HG03442 (cell line): ENCODE measurements at regions not wholly inside any gene's neighbourhood (a gene's known extent, or its start where the extent isn't known, plus 50 kb on each side); places are given as distances from the start of the nearest gene placed in this dataset.

Experiments
- ATAC-seq: cut with Tn5 transposase; IDR thresholded peaks from one replicate; pipeline ENCODE4 v1.9.1; 2021; ENCODE audit warnings: mild to moderate bottlenecking, moderate library complexity; ENCODE audit not compliant: unreplicated experiment

GRCh38 chr13:107360010-107360409 lies 792.1 kb upstream of the ARGLU1 start:
- ATAC-seq = no peak

DNA sequence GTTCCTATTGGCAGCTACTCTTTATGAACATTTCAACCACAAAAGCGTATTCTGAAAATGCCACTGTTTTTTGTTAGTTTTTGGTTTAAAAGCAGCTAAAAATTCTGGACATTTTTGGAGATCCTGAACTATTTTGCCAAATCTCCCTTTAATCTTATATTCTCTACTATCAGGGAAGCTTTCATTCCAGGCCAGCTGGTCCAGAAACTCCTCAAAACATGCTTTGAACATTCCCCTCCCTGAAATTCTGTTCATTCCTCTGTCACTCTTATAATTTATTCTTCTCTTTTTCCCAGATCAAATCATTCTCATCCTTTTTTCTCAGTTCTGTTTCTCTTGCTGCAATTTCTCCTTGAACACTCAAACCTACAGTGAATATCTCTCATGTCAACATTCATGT lies 790.9 kb upstream of the ARGLU1 start:
- ATAC-seq = no peak

DNA sequence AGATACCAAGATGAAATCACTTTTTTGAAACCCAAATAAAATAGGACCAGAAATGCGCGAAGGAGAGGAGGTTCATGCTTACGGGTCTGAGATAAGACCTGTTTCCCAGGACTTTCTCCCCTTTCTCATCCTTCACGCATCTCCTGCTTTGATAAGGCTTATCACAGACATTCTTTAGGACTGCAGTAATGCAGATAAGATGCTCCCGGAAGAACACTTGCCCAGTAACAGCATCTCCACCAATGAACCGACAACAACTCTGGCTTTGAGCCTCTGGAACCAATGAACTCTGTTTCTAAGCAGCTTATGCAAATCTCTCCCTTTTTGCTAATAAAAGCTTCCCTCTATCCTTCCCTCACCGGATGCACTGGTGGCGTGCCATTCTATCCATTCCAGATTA lies 783.4 kb upstream of the ARGLU1 start:
- ATAC-seq = no peak

DNA sequence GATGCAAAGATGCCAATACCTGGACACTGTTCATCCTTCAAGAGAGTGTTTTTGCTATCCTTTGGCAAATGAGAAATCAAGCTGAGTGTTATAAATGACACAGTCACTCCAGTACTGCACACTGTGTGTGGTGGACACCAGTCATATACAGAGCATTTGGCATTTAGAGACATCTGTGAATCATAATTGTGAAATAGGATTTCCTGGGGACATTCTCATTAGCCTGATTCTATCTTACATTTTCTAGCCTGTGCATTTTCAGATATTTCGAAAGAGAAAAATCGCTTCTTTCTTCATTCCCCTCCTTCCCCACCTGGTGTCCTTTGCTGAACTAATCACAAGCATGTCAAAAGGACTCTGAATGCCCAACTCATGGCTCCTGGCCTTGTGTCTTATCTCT lies 781.0 kb upstream of the ARGLU1 start:
- ATAC-seq = no peak

- ATAC-seq = no peak
These were observed 780.5 kb upstream of the ARGLU1 start for GRCh38 chr13:107348471-107348870.

DNA sequence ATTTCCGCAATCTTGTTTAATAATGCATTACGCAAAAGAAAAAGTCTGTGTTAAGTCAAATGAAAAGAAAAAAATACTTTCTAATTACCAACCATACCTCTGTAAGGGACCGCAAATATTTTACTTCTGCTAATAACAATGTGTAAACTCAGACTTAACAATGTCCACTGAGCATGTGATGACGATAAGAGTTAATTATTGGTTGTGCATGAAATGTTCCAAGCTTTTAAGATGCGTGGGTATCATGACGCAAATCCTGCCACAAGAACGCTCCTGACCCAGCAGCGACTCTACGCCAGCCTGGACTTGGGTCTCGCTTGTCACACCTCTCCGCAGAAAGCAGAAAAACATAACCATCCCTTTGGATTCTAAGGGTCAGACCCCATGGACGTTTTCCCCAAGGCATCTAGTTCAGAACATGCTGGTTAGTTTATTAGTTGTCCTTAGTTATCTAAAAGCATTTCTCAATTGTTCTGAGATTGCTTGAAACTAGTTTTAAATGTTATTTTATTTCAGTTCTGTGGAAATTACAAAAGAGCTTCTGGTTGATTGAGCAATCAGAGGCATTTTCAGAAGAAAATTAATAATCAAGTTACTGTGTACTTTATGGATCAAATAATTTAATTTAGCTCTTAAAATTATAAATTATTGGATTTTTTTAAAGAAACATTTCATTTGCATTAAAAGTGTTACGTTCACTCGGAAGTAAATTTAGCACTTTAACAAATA lies 779.9 kb upstream of the ARGLU1 start:
- ATAC-seq = no peak

DNA sequence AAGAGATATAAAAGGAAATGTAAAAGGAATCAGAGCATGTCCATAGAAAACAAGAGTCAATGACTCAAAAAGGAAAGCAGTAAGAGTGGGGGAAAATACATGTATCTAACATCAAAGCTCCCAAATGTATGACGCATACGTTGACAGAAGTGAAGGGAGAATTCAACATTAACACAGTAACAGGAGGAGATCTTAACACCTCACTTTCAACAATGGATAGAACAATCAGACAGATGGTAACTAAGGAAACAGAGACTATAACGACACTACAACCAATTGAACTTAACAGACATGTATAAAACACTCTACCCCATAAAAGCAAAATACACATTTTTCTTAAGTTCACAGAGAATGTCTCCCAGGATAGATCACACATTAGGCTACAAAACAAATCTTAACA lies 774.8 kb upstream of the ARGLU1 start:
- ATAC-seq = no peak

- ATAC-seq = no peak
These were observed 771.3 kb upstream of the ARGLU1 start for GRCh38 chr13:107339209-107339608.

- no peak for ATAC-seq
These were observed 764.3 kb upstream of the ARGLU1 start for GRCh38 chr13:107332188-107332587.

GRCh38 chr13:107331359-107331758 lies 763.4 kb upstream of the ARGLU1 start:
- no peak for ATAC-seq

GRCh38 chr13:107330484-107330883 lies 762.5 kb upstream of the ARGLU1 start:
- ATAC-seq = no peak

- no peak for ATAC-seq
These were observed 762.1 kb upstream of the ARGLU1 start for GRCh38 chr13:107329991-107330390.

GRCh38 chr13:107324416-107325204 lies 756.7 kb upstream of the ARGLU1 start:
- ATAC-seq = no peak

- no peak for ATAC-seq
These were observed 754.3 kb upstream of the ARGLU1 start for GRCh38 chr13:107322228-107322627.

- no peak for ATAC-seq
These were observed 737.2 kb upstream of the ARGLU1 start for GRCh38 chr13:107305178-107305577.

GRCh38 chr13:107301724-107302374 lies 733.9 kb upstream of the ARGLU1 start:
- ATAC-seq = no peak

DNA sequence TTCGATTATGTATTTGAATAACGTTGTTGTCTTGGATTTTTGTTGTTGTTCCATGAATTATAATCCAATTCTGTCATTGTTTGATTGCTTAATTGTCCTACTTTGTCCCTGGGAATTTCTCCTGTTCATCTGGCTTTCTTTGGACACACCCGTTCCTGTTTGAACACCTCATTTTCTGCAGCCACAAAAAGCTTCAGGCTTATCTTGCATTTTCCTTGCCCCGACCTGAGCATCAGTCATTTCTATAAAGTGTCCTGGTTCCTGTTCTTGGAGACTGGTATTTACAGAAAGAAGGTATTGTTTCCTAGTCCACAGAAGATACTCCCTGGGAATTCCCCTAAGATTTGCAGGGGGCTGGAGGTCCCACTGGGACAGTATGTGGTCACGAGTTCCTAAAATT lies 731.8 kb upstream of the ARGLU1 start:
- no peak for ATAC-seq

DNA sequence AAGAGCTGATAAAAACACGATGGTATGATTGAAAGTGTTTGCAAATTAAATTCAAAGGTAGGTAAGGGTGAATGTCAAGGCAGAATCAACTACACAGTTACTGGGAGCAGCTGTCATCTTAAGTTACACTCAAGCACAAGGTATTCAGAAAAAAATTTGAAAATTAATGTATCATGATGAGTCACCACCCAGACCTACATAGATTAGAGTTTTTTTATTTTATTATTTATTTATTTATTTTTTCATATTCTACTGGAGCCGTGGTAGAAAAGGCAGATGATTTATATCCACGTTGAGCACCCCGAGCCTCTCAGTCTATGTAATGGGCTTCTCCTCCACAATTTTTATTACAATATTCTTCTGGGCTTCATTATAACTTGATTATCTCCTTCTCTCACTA lies 728.9 kb upstream of the ARGLU1 start:
- no peak for ATAC-seq

GRCh38 chr13:107295416-107296140 lies 727.6 kb upstream of the ARGLU1 start:
- ATAC-seq = no peak

DNA sequence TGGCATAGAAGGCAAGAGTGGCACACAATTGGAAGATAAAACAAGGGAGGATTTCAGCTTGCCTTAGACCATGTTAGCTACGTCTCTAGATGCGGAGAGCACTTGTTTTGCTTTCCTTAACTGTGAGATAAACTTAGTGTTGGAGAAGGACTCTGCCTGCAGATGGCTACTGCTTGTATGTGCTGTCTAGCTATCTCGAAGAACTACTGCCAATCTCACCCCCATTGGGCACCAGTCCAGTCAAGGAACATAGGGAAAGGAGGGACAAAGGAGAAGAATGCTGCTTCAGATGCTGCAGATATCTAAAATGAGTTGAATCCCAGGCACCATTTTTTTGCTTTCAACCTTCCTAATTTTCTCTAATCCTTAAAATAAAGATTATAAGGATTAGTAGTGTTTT lies 726.0 kb upstream of the ARGLU1 start:
- ATAC-seq = no peak

DNA sequence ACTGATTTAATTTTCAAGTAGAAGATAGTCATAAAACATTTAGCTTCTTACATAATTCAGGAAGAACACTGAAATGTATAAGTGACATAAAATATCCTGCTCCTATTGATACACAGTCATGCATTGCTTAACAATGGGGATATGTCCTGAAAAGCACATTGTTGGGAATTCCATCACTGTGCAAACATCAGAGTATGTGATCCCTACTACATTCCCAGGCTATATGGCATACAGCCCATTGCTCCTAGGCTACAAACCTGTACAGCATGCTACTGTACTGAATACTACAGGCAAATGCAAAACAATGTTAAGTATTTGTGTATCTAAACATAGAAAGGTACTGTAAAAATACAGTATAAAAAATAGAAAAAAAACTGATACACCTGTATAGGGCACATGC lies 723.9 kb upstream of the ARGLU1 start:
- no peak for ATAC-seq
